GM23338 (cell line): ENCODE measurements at regions not wholly inside any gene's neighbourhood (a gene's known extent, or its start where the extent isn't known, plus 50 kb on each side); places are given as distances from the start of the nearest gene placed in this dataset.

Experiments
- ATAC-seq: fragments of 200-7000 bp; cut with Tn5 transposase; 3 replicates; pipeline ENCODE4 v1.9.1; 2020
- DNase-seq: peaks from one replicate; pipeline ENCODE4 v3.0.0-alpha.2; 2015; ENCODE audit warnings: low spot score
- H2AFZ ChIP-seq: fragments of 200-600 bp; sonication (generic); 2 replicates; pipeline ENCODE4 v1.8.0; 2016; ENCODE audit warnings: antibody characterized with exemption, mild to moderate bottlenecking, moderate library complexity
- H3F3A ChIP-seq: fragments of 200-600 bp; sonication (generic); replicated peaks from 2 replicates; pipeline ENCODE4 v1.8.0; 2017; ENCODE audit warnings: antibody characterized with exemption, mixed run types, low read depth
- H3K27ac ChIP-seq: fragments of 200-600 bp; sonication (generic); 2 replicates; pipeline ENCODE4 v1.6.1; 2016; ENCODE audit warnings: low read depth
- H3K27me3 ChIP-seq: fragments of 200-600 bp; sonication (generic); 2 replicates; pipeline ENCODE4 v1.8.0; 2016; ENCODE audit warnings: mild to moderate bottlenecking, mixed run types, moderate library complexity; ENCODE audit not compliant: insufficient read depth
- H3K36me3 ChIP-seq: fragments of 200-600 bp; sonication (generic); 2 replicates; pipeline ENCODE4 v1.8.0; 2016; ENCODE audit warnings: mild to moderate bottlenecking; ENCODE audit not compliant: insufficient read depth
- H3K4me1 ChIP-seq: fragments of 200-600 bp; sonication (generic); 2 replicates; pipeline ENCODE4 v1.8.0; 2016; ENCODE audit warnings: mild to moderate bottlenecking, moderate library complexity; ENCODE audit not compliant: insufficient read depth
- H3K4me2 ChIP-seq: fragments of 200-600 bp; sonication (generic); 2 replicates; pipeline ENCODE4 v1.7.1; 2017; ENCODE audit warnings: mixed run types
- H3K4me3 ChIP-seq: fragments of 200-600 bp; sonication (generic); 2 replicates; pipeline ENCODE4 v1.6.1; 2016; ENCODE audit warnings: mixed run types
- H3K79me2 ChIP-seq: fragments of 200-600 bp; sonication (generic); replicated peaks from 2 replicates; pipeline ENCODE4 v1.8.0; 2017; ENCODE audit warnings: mild to moderate bottlenecking; ENCODE audit not compliant: insufficient read depth
- H3K9me2 ChIP-seq: fragments of 200-600 bp; sonication (generic); 2 replicates; pipeline ENCODE4 v1.8.0; 2017; ENCODE audit not compliant: insufficient read depth
- H4K20me1 ChIP-seq: fragments of 200-600 bp; sonication (generic); replicated peaks from 2 replicates; pipeline ENCODE4 v1.8.0; 2017; ENCODE audit warnings: mild to moderate bottlenecking; ENCODE audit not compliant: insufficient read depth
- H3K27ac Mint-ChIP-seq: 2 replicates; pipeline ENCODE4 v1.8.0; 2020; ENCODE audit warnings: inconsistent platforms, mild to moderate bottlenecking, moderate library complexity, mixed read lengths
- H3K27me3 Mint-ChIP-seq: 3 replicates; pipeline ENCODE4 v1.8.0; 2022; ENCODE audit warnings: low read depth, mild to moderate bottlenecking, moderate library complexity, mixed read lengths, inconsistent platforms; ENCODE audit not compliant: insufficient read depth, poor library complexity
- H3K36me3 Mint-ChIP-seq: 3 replicates; pipeline ENCODE4 v1.8.0; 2021; ENCODE audit warnings: low read depth, mild to moderate bottlenecking, inconsistent platforms, moderate library complexity, mixed read lengths
- H3K4me1 Mint-ChIP-seq: 3 replicates; pipeline ENCODE4 v1.8.0; 2020; ENCODE audit warnings: mild to moderate bottlenecking, inconsistent platforms, mixed read lengths
- H3K4me3 Mint-ChIP-seq: 3 replicates; pipeline ENCODE4 v1.8.0; 2021; ENCODE audit warnings: moderate library complexity, mild to moderate bottlenecking, inconsistent platforms, mixed read lengths
- H3K9me3 Mint-ChIP-seq: 3 replicates; pipeline ENCODE4 v1.8.0; 2020; ENCODE audit warnings: moderate library complexity, mild to moderate bottlenecking, inconsistent platforms, mixed read lengths
- CREB1 ChIP-seq: fragments of 250-450 bp; sonication (Bioruptor Pico); IDR thresholded peaks from 2 replicates; pipeline ENCODE4 v1.5.0; 2020; ENCODE audit warnings: low read depth, mild to moderate bottlenecking, moderate library complexity
- EZH2 ChIP-seq: fragments of 200-600 bp; sonication (generic); IDR thresholded peaks from one replicate; pipeline ENCODE4 v1.8.0; 2017; ENCODE audit warnings: antibody characterized with exemption, mild to moderate bottlenecking, low read depth; ENCODE audit not compliant: unreplicated experiment
- EZH2phosphoT487 ChIP-seq: fragments of 200-600 bp; sonication (generic); IDR thresholded peaks from one replicate; pipeline ENCODE4 v1.8.1; 2018; ENCODE audit warnings: antibody characterized with exemption; ENCODE audit not compliant: unreplicated experiment
- JUNB ChIP-seq: IDR thresholded peaks from one replicate; pipeline ENCODE4 v1.6.1; 2016; ENCODE audit warnings: antibody characterized with exemption; ENCODE audit not compliant: unreplicated experiment
- NANOG ChIP-seq: IDR thresholded peaks from 2 replicates; pipeline ENCODE4 v1.6.1; 2016; ENCODE audit warnings: antibody characterized with exemption, borderline replicate concordance
- POLR2AphosphoS5 ChIP-seq: IDR thresholded peaks from 2 replicates; pipeline ENCODE4 v1.6.1; 2016; ENCODE audit warnings: antibody characterized with exemption, low read depth
- STAT1 ChIP-seq: IDR thresholded peaks from one replicate; pipeline ENCODE4 v1.6.1; 2016; ENCODE audit warnings: antibody characterized with exemption; ENCODE audit not compliant: unreplicated experiment
- ZNF114 ChIP-seq: fragments of 250-450 bp; sonication (Bioruptor Pico); IDR thresholded peaks from 2 replicates; pipeline ENCODE4 v1.5.0; 2020; ENCODE audit warnings: mild to moderate bottlenecking, moderate library complexity
- ZNF331 ChIP-seq: fragments of 250-450 bp; sonication (Bioruptor Pico); IDR thresholded peaks from 2 replicates; pipeline ENCODE4 v1.5.0; 2020; ENCODE audit warnings: low read depth, mild to moderate bottlenecking, moderate library complexity
- TF ChIP-seq, protein P1 (sequence below), 2 experiments: fragments of 200-600 bp in 1 of 2; sonication (generic) in 1 of 2; conservative IDR thresholded peaks; 2 replicates each; pipeline versions ENCODE4 v1.5.1 to v1.6.1; 2016 to 2017; ENCODE audit warnings: antibody characterized with exemption in 2 of 2, low read depth in 2 of 2, mild to moderate bottlenecking in 2 of 2, moderate library complexity in 1 of 2
- TF ChIP-seq, protein P2 (sequence below): IDR thresholded peaks from 2 replicates; pipeline ENCODE4 v1.6.1; 2016; ENCODE audit warnings: antibody characterized with exemption
- TF ChIP-seq, protein P3 (sequence below): fragments of 250-450 bp; sonication (Bioruptor Pico); IDR thresholded peaks from 2 replicates; pipeline ENCODE4 v1.5.0; 2020; ENCODE audit warnings: mild to moderate bottlenecking, moderate library complexity
- TF ChIP-seq, protein P4 (sequence below): IDR thresholded peaks from one replicate; pipeline ENCODE4 v1.6.1; 2018; ENCODE audit warnings: antibody characterized with exemption; ENCODE audit not compliant: unreplicated experiment

DNA sequence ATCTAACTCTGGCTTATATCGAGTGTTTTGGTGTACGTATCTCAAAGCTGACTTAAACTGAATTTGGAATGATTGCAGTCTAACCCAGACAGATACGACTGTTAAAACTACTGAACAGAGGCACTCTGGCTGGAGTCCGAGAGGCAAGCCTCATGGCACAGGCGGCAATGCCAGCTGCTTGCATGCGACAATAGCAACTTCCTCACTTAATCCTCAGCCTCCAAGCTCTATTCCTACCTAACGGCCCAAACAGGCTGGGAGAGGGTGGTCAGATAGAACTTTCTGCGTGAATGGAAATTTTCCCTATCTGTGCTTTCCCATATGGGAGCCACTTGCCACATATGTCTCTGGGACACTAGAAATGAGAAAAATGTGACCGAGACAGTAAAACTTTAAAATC lies 292.0 kb upstream of the KLF6 start:
- no peaks in the 10 kb centered on the region for H3F3A ChIP-seq
- H3K27ac Mint-ChIP-seq: no peak overlapping the region
- peaks cover 1% of the 10 kb centered on the region for H3K27me3 Mint-ChIP-seq
- H3K9me2 ChIP-seq: no peaks in the 10 kb centered on the region
- no peak overlapping the region; the same call in 1 of the 2 replicates for H2AFZ ChIP-seq
- H4K20me1 ChIP-seq: no peaks in the 10 kb centered on the region
- DNase-seq (no peak), ATAC-seq (no peak)
- TF ChIP-seq, protein P1, sequence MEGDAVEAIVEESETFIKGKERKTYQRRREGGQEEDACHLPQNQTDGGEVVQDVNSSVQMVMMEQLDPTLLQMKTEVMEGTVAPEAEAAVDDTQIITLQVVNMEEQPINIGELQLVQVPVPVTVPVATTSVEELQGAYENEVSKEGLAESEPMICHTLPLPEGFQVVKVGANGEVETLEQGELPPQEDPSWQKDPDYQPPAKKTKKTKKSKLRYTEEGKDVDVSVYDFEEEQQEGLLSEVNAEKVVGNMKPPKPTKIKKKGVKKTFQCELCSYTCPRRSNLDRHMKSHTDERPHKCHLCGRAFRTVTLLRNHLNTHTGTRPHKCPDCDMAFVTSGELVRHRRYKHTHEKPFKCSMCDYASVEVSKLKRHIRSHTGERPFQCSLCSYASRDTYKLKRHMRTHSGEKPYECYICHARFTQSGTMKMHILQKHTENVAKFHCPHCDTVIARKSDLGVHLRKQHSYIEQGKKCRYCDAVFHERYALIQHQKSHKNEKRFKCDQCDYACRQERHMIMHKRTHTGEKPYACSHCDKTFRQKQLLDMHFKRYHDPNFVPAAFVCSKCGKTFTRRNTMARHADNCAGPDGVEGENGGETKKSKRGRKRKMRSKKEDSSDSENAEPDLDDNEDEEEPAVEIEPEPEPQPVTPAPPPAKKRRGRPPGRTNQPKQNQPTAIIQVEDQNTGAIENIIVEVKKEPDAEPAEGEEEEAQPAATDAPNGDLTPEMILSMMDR (conservative IDR thresholded peaks at IDR 0.05; ENCODE audit: low read depth in 2 of 2): no peak
- TF ChIP-seq, protein P2, sequence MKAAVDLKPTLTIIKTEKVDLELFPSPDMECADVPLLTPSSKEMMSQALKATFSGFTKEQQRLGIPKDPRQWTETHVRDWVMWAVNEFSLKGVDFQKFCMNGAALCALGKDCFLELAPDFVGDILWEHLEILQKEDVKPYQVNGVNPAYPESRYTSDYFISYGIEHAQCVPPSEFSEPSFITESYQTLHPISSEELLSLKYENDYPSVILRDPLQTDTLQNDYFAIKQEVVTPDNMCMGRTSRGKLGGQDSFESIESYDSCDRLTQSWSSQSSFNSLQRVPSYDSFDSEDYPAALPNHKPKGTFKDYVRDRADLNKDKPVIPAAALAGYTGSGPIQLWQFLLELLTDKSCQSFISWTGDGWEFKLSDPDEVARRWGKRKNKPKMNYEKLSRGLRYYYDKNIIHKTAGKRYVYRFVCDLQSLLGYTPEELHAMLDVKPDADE: no peak
- no peak for TF ChIP-seq ZNF331 (CRISPR knock-in tag)
- TF ChIP-seq ZNF114 (CRISPR knock-in tag): no peak
- no peak for TF ChIP-seq STAT1
- TF ChIP-seq, protein P3, sequence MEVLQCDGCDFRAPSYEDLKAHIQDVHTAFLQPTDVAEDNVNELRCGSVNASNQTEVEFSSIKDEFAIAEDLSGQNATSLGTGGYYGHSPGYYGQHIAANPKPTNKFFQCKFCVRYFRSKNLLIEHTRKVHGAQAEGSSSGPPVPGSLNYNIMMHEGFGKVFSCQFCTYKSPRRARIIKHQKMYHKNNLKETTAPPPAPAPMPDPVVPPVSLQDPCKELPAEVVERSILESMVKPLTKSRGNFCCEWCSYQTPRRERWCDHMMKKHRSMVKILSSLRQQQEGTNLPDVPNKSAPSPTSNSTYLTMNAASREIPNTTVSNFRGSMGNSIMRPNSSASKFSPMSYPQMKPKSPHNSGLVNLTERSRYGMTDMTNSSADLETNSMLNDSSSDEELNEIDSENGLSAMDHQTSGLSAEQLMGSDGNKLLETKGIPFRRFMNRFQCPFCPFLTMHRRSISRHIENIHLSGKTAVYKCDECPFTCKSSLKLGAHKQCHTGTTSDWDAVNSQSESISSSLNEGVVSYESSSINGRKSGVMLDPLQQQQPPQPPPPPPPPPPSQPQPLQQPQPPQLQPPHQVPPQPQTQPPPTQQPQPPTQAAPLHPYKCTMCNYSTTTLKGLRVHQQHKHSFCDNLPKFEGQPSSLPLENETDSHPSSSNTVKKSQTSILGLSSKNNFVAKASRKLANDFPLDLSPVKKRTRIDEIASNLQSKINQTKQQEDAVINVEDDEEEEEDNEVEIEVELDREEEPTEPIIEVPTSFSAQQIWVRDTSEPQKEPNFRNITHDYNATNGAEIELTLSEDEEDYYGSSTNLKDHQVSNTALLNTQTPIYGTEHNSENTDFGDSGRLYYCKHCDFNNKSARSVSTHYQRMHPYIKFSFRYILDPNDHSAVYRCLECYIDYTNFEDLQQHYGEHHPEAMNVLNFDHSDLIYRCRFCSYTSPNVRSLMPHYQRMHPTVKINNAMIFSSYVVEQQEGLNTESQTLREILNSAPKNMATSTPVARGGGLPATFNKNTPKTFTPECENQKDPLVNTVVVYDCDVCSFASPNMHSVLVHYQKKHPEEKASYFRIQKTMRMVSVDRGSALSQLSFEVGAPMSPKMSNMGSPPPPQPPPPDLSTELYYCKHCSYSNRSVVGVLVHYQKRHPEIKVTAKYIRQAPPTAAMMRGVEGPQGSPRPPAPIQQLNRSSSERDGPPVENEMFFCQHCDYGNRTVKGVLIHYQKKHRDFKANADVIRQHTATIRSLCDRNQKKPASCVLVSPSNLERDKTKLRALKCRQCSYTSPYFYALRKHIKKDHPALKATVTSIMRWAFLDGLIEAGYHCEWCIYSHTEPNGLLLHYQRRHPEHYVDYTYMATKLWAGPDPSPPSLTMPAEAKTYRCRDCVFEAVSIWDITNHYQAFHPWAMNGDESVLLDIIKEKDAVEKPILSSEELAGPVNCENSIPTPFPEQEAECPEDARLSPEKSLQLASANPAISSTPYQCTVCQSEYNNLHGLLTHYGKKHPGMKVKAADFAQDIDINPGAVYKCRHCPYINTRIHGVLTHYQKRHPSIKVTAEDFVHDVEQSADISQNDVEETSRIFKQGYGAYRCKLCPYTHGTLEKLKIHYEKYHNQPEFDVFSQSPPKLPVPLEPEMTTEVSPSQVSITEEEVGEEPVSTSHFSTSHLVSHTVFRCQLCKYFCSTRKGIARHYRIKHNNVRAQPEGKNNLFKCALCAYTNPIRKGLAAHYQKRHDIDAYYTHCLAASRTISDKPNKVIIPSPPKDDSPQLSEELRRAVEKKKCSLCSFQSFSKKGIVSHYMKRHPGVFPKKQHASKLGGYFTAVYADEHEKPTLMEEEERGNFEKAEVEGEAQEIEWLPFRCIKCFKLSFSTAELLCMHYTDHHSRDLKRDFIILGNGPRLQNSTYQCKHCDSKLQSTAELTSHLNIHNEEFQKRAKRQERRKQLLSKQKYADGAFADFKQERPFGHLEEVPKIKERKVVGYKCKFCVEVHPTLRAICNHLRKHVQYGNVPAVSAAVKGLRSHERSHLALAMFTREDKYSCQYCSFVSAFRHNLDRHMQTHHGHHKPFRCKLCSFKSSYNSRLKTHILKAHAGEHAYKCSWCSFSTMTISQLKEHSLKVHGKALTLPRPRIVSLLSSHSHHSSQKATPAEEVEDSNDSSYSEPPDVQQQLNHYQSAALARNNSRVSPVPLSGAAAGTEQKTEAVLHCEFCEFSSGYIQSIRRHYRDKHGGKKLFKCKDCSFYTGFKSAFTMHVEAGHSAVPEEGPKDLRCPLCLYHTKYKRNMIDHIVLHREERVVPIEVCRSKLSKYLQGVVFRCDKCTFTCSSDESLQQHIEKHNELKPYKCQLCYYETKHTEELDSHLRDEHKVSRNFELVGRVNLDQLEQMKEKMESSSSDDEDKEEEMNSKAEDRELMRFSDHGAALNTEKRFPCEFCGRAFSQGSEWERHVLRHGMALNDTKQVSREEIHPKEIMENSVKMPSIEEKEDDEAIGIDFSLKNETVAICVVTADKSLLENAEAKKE (CRISPR knock-in tag): no peak
- TF ChIP-seq CREB1 (CRISPR knock-in tag): no peak
- no peak for TF ChIP-seq JUNB
- TF ChIP-seq EZH2phosphoT487: no peak
- TF ChIP-seq, protein P4, sequence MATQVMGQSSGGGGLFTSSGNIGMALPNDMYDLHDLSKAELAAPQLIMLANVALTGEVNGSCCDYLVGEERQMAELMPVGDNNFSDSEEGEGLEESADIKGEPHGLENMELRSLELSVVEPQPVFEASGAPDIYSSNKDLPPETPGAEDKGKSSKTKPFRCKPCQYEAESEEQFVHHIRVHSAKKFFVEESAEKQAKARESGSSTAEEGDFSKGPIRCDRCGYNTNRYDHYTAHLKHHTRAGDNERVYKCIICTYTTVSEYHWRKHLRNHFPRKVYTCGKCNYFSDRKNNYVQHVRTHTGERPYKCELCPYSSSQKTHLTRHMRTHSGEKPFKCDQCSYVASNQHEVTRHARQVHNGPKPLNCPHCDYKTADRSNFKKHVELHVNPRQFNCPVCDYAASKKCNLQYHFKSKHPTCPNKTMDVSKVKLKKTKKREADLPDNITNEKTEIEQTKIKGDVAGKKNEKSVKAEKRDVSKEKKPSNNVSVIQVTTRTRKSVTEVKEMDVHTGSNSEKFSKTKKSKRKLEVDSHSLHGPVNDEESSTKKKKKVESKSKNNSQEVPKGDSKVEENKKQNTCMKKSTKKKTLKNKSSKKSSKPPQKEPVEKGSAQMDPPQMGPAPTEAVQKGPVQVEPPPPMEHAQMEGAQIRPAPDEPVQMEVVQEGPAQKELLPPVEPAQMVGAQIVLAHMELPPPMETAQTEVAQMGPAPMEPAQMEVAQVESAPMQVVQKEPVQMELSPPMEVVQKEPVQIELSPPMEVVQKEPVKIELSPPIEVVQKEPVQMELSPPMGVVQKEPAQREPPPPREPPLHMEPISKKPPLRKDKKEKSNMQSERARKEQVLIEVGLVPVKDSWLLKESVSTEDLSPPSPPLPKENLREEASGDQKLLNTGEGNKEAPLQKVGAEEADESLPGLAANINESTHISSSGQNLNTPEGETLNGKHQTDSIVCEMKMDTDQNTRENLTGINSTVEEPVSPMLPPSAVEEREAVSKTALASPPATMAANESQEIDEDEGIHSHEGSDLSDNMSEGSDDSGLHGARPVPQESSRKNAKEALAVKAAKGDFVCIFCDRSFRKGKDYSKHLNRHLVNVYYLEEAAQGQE: no peak
- no peak for TF ChIP-seq EZH2
- no peak for TF ChIP-seq NANOG
- TF ChIP-seq POLR2AphosphoS5: no peak
- no peaks in the 10 kb centered on the region for H3K27me3 ChIP-seq
- no peaks in the 10 kb centered on the region for H3K79me2 ChIP-seq
- H3K4me3 ChIP-seq: no peak overlapping the region
- H3K4me3 Mint-ChIP-seq: no peak overlapping the region
- H3K4me2 ChIP-seq: no peak overlapping the region
- no peaks in the 10 kb centered on the region for H3K36me3 Mint-ChIP-seq
- no peaks in the 10 kb centered on the region for H3K4me1 ChIP-seq
- H3K27ac ChIP-seq: no peak overlapping the region
- no peaks in the 10 kb centered on the region for H3K9me3 Mint-ChIP-seq
- H3K4me1 Mint-ChIP-seq: no peaks in the 10 kb centered on the region
- H3K36me3 ChIP-seq: no peaks in the 10 kb centered on the region
